Loucy (cell line): ENCODE measurements at regions not wholly inside any gene's neighbourhood (a gene's known extent, or its start where the extent isn't known, plus 50 kb on each side); places are given as distances from the start of the nearest gene placed in this dataset.

Source experiments
- EZH2phosphoT487 ChIP-seq: fragments of 200-600 bp; IDR thresholded peaks from 2 replicates; pipeline ENCODE4 v1.6.1; 2018; ENCODE audit warnings: antibody characterized with exemption, mild to moderate bottlenecking, moderate library complexity, borderline replicate concordance
- TF ChIP-seq, protein P1 (sequence below): fragments of 200-600 bp; sonication (generic); conservative IDR thresholded peaks from 2 replicates; pipeline ENCODE4 v1.5.1; 2014; ENCODE audit warnings: mild to moderate bottlenecking, antibody characterized with exemption, low read length

DNA sequence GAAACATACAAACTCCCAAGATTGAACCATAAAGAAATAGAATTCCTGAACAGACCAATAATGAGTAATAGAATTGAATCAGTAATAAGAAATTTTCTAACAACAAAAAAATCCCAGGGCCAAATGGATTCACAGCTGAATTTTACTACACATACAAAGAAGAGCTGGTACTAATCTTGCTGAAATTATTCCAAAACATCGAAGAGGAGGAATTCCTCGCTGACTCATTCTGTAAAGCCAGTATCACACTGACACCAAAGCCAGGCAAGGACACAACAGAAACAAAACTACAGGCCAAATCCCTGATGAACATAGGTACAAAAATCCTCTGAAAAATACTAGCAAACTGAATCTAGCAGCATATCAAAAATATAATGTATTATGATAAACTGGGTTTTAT lies 367.8 kb upstream of the CLEC14A start:
- TF ChIP-seq, protein P1, sequence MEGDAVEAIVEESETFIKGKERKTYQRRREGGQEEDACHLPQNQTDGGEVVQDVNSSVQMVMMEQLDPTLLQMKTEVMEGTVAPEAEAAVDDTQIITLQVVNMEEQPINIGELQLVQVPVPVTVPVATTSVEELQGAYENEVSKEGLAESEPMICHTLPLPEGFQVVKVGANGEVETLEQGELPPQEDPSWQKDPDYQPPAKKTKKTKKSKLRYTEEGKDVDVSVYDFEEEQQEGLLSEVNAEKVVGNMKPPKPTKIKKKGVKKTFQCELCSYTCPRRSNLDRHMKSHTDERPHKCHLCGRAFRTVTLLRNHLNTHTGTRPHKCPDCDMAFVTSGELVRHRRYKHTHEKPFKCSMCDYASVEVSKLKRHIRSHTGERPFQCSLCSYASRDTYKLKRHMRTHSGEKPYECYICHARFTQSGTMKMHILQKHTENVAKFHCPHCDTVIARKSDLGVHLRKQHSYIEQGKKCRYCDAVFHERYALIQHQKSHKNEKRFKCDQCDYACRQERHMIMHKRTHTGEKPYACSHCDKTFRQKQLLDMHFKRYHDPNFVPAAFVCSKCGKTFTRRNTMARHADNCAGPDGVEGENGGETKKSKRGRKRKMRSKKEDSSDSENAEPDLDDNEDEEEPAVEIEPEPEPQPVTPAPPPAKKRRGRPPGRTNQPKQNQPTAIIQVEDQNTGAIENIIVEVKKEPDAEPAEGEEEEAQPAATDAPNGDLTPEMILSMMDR, result no peak
- TF ChIP-seq EZH2phosphoT487, result no peak
